ENCODE measurements at regions not wholly inside any gene's neighbourhood (a gene's known extent, or its start where the extent isn't known, plus 50 kb on each side); places are given as distances from the start of the nearest gene placed in this dataset.

DNA sequence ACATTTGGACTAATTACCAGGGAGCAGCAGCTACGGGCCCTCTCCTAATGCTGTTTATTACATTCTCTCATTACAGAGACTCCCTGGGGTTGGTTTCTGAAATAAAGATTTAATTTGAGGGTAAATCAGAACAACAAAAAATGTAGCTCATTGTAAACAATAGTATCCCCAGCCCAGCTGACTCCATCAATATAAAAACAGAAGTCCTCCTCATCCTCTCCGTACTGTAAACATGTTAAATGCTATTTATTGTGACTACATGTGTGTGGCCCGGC lies 670.4 kb downstream of the TOX3 start:
- ATAC-seq (ENCODE audit: low FRiP score) (no peak), DNase-seq (ENCODE audit: low spot score) (no peak)
- no peak for TF ChIP-seq CTCF (IDR thresholded peaks at IDR 0.05)

DNA sequence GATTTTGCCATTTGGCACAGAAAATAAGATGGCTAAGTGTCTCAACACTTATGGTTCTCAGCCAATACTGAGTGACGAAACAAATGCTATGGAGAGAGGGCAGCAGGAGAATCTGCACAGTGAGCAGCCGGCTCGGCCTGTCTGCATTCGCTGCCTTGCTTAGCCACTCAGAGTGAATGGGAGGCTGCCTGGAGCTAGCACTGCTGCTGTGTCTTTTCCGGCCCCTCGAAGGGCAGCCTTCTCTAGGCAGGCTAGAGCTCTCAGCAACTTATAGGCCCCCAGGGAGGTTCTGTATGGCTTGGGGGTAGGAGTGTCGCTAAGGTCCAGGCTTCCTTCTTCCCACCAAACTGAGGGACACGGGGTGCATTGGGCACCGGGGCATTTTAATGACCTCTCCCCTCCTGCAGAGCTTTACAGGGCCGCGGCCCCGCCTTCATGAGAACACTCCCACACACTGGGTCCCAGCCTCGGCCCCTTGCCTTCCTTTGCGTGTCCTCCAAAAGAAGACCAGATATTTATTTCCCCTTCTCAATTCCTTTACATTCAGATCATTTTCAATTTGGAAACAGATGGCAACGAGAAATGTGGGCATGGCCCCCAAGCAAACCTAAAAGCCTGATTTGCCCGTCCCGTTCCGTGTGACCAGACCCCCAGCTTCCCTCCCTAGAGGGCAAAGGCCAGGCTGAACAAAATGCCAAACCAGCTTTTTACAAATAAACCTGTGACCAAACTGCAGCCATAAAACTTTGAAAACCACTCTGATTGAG lies 670.9 kb downstream of the TOX3 start:
- no peak for TF ChIP-seq CTCF (IDR thresholded peaks at IDR 0.05)
- DNase-seq (ENCODE audit: low spot score) (no peak), ATAC-seq (ENCODE audit: low FRiP score) (no peak)

GRCh38 chr16:51872524-51872923 lies 674.4 kb downstream of the TOX3 start:
- no peak for DNase-seq (ENCODE audit: low spot score)
- no peak for ATAC-seq (ENCODE audit: low FRiP score)
- no peak for TF ChIP-seq CTCF (IDR thresholded peaks at IDR 0.05)

- ATAC-seq (ENCODE audit: low FRiP score) (no peak), DNase-seq (ENCODE audit: low spot score) (no peak)
- TF ChIP-seq CTCF (IDR thresholded peaks at IDR 0.05), result no peak
Observed at GRCh38 chr16:51870296-51870854, 676.6 kb downstream of the TOX3 start.

DNA sequence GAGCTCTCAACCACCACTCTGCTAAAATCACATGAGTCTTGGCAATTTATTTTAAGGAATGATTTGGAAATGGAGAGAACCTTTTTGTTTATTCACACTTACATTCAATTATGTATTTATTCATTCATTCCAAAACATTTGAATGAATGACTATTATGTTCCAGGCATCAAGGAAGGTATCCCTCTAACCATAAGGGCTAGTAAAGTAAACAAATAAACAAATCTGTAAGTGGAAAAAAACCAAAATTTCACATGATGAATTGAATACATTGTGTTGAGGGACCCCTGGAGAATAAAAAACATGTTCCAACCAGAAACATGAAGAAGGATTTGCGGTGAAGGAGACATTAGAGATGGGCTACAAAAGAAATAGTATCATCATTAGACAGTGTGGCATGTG lies 677.8 kb downstream of the TOX3 start:
- DNase-seq (ENCODE audit: low spot score) (no peak), ATAC-seq (ENCODE audit: low FRiP score) (no peak)
- no peak for TF ChIP-seq CTCF (IDR thresholded peaks at IDR 0.05)

GRCh38 chr16:51868631-51869030 lies 678.3 kb downstream of the TOX3 start:
- no peak for DNase-seq (ENCODE audit: low spot score)
- TF ChIP-seq CTCF (IDR thresholded peaks at IDR 0.05), result no peak

DNA sequence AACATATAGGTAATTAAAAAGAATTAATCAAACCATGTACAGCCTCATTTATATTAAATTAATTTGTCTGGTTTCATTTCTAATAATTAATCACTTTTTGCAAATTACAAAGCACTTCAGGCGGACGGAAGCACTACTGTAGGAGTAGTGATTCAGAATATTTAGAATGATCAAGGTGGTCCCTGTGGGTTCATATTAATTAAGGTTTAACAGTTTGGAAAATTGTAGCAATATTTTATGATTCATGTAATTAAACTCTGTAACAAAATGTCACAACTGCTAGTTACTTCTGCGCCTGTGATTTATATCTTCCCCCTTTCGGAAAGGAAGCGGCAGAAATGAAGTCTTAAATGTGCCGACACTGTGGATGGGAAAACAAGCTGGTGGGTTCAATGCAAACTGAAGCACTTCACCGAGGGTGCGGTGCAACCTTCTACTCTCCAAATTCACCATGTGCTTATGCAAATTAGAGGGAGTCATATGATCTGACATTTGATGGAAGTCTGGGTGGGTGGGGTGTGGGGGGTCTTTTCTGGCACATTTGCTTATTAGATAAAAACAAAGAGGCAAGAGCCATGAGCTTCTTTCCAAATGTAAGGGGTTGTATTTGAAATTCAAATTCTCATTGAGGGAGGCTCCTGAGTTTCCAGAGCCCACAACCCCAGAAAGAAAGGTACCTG lies 679.4 kb downstream of the TOX3 start:
- no peak for ATAC-seq (ENCODE audit: low FRiP score)
- TF ChIP-seq CTCF (IDR thresholded peaks at IDR 0.05), result no peak
- no peak for DNase-seq (ENCODE audit: low spot score)

More at GRCh38 chr16:51868631-51869030, 678.3 kb downstream of the TOX3 start:
- ATAC-seq (ENCODE audit: low FRiP score), result no peak

Measured in omental fat pad (tissue), 3 donors.